ENCODE measurements at regions not wholly inside any gene's neighbourhood (a gene's known extent, or its start where the extent isn't known, plus 50 kb on each side); places are given as distances from the start of the nearest gene placed in this dataset.

DNA sequence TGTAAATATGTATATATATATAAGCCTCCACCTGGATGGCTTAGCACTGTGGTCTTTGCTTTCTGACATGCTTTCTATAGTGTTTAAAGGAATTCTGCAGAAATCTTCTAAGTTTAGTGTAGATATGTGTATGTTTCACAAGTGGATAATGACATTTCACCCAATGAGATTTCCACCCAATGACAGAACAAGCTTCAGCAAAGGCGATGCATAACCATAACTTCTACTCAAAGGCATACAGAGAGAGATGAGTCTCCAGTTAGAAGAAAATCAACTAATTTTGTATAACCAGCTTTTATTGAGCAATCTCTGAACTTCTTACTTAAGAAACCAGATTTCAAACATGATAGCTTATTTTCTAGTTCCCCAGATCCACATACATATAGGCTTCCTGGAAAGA is 134.0 kb downstream of the DYRK2 start:
- Histone ChIP-seq H3K4me1 (no peaks in the 10 kb centered on the region), H3K4me2 (no peak overlapping the region), H3K4me3 (no peak overlapping the region), H3K27ac (no peak overlapping the region), H3K9me3 (no peaks in the 10 kb centered on the region)
- ChIA-PET CTCF (no interaction called here), POLR2A (no interaction called here)
- TF ChIP-seq REST (IDR thresholded peaks at IDR 0.05): no peak
- TF ChIP-seq CEBPB (IDR thresholded peaks at IDR 0.05): no peak
- no peak for TF ChIP-seq KDM1A (IDR thresholded peaks at IDR 0.05; ENCODE audit: low read depth)
- TF ChIP-seq NR3C1 (IDR thresholded peaks at IDR 0.05): no peak
- TF ChIP-seq CBX2 (IDR thresholded peaks at IDR 0.05; ENCODE audit: borderline replicate concordance, low read depth): no peak
- no peak for TF ChIP-seq EP300 (IDR thresholded peaks at IDR 0.05)
- TF ChIP-seq, protein P1, sequence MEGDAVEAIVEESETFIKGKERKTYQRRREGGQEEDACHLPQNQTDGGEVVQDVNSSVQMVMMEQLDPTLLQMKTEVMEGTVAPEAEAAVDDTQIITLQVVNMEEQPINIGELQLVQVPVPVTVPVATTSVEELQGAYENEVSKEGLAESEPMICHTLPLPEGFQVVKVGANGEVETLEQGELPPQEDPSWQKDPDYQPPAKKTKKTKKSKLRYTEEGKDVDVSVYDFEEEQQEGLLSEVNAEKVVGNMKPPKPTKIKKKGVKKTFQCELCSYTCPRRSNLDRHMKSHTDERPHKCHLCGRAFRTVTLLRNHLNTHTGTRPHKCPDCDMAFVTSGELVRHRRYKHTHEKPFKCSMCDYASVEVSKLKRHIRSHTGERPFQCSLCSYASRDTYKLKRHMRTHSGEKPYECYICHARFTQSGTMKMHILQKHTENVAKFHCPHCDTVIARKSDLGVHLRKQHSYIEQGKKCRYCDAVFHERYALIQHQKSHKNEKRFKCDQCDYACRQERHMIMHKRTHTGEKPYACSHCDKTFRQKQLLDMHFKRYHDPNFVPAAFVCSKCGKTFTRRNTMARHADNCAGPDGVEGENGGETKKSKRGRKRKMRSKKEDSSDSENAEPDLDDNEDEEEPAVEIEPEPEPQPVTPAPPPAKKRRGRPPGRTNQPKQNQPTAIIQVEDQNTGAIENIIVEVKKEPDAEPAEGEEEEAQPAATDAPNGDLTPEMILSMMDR (IDR thresholded peaks at IDR 0.05): no peak
- no peak for TF ChIP-seq HOXB5 (CRISPR knock-in tag; IDR thresholded peaks at IDR 0.05)
- TF ChIP-seq HEYL (CRISPR knock-in tag; IDR thresholded peaks at IDR 0.05): no peak
- TF ChIP-seq BHLHE40 (IDR thresholded peaks at IDR 0.05; ENCODE audit: low read depth, low read length): no peak
- no peak for TF ChIP-seq JUN (IDR thresholded peaks at IDR 0.05)
- no peak for TF ChIP-seq EHF (CRISPR knock-in tag; IDR thresholded peaks at IDR 0.05)
- no peak for TF ChIP-seq EHMT2 (IDR thresholded peaks at IDR 0.05; ENCODE audit: low read depth)
- TF ChIP-seq, protein P2, sequence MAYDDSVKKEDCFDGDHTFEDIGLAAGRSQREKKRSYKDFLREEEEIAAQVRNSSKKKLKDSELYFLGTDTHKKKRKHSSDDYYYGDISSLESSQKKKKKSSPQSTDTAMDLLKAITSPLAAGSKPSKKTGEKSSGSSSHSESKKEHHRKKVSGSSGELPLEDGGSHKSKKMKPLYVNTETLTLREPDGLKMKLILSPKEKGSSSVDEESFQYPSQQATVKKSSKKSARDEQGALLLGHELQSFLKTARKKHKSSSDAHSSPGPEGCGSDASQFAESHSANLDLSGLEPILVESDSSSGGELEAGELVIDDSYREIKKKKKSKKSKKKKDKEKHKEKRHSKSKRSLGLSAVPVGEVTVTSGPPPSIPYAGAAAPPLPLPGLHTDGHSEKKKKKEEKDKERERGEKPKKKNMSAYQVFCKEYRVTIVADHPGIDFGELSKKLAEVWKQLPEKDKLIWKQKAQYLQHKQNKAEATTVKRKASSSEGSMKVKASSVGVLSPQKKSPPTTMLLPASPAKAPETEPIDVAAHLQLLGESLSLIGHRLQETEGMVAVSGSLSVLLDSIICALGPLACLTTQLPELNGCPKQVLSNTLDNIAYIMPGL (CRISPR knock-in tag; IDR thresholded peaks at IDR 0.05; ENCODE audit: borderline replicate concordance): no peak
- TF ChIP-seq, protein P3, sequence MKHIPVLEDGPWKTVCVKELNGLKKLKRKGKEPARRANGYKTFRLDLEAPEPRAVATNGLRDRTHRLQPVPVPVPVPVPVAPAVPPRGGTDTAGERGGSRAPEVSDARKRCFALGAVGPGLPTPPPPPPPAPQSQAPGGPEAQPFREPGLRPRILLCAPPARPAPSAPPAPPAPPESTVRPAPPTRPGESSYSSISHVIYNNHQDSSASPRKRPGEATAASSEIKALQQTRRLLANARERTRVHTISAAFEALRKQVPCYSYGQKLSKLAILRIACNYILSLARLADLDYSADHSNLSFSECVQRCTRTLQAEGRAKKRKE (CRISPR knock-in tag; IDR thresholded peaks at IDR 0.05; ENCODE audit: low read depth): no peak
- FAIRE-seq: no peak
- DNase-seq (ENCODE audit: low read depth in 1 of 2, low spot score in 1 of 2): no peak
- ATAC-seq: no peak
- WGBS (ENCODE audit: missing lambda C conversion rate): 64% methylated on average over 1 of the region's 1 CpG

DNA sequence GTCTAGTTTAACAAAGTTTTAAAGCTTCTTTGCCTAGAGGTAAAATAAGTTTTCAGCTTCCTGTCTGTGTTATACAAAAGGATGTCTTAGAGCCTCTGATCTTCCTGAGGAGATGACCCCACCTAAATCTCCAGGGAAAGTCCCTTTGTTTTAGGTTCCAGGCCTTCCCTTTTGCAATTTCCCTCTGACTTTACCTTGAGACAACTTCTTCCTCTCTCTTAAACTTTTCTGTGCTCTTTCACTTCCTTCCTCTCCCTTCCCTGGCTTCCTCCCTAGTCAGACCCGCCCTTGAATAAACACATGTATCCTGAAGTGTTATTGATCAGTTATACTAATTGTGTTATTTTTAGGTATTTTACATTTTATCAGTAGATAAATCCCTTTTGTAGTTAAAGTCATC is 134.8 kb downstream of the DYRK2 start:
- CTCF ChIA-PET: interaction anchor here (1.5 to 1.9 kb wide), 2 partner anchors 9 to 16 kb away, joined by 3 to 5 read pairs; no protein-coding TSS in a partner anchor
- POLR2A ChIA-PET: no interaction called here
- TF ChIP-seq, protein P2 (CRISPR knock-in tag; IDR thresholded peaks at IDR 0.05; ENCODE audit: borderline replicate concordance): no peak
- TF ChIP-seq ZSCAN20 (CRISPR knock-in tag; IDR thresholded peaks at IDR 0.05) (no peak), FOSL2 (IDR thresholded peaks at IDR 0.05) (no peak), FOSL2 (CRISPR knock-in tag; IDR thresholded peaks at IDR 0.05) (no peak), BCL3 (IDR thresholded peaks at IDR 0.05) (no peak), ZFP36 (IDR thresholded peaks at IDR 0.05; ENCODE audit: borderline replicate concordance, partially characterized antibody) (no peak), RNF2 (IDR thresholded peaks at IDR 0.05; ENCODE audit: borderline replicate concordance, low read depth) (no peak)
- TF ChIP-seq, protein P4, sequence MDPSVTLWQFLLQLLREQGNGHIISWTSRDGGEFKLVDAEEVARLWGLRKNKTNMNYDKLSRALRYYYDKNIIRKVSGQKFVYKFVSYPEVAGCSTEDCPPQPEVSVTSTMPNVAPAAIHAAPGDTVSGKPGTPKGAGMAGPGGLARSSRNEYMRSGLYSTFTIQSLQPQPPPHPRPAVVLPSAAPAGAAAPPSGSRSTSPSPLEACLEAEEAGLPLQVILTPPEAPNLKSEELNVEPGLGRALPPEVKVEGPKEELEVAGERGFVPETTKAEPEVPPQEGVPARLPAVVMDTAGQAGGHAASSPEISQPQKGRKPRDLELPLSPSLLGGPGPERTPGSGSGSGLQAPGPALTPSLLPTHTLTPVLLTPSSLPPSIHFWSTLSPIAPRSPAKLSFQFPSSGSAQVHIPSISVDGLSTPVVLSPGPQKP (IDR thresholded peaks at IDR 0.05; ENCODE audit: low read depth, low read length): no peak
- Histone ChIP-seq H3K4me1 (no peaks in the 10 kb centered on the region), H3K4me2 (no peak overlapping the region), H3K27ac (no peak overlapping the region), H3K9me3 (no peaks in the 10 kb centered on the region), H3K4me3 (no peak overlapping the region)
- 59% methylated on average over 1 of the region's 1 CpG for WGBS (ENCODE audit: missing lambda C conversion rate)
- no peak for ATAC-seq
- no peak for DNase-seq (ENCODE audit: low read depth in 1 of 2, low spot score in 1 of 2)
- no peak for FAIRE-seq

Data from A549 (cell line).